ENCODE measurements at regions not wholly inside any gene's neighbourhood (a gene's known extent, or its start where the extent isn't known, plus 50 kb on each side); places are given as distances from the start of the nearest gene placed in this dataset.

DNA sequence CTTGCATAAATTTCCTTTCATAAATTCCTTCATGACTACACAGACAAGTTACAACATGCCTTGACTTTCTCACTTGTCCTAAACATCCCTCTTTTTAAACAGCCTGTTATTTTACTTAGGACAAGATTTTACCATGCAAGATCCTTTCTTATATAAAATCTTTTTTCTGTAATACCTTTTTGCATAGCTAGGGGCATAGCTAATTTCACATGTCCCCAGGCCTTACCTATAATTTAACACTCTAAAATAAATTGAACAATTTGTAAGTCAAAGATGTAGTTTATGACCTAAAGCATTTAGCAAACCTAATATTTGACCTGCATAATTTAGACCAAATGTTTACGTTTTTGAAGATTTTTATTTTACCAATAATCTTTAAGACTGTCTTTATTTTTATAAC is 396.3 kb upstream of the FSTL5 start:
- Mint-ChIP-seq H3K27me3 (no peaks in the 10 kb centered on the region), H3K36me3 (ENCODE audit: insufficient read depth) (no peaks in the 10 kb centered on the region), H3K4me3 (ENCODE audit: low read depth) (no peak overlapping the region), H3K9me3 (ENCODE audit: low read depth) (peaks cover 2% of the 10 kb centered on the region), H3K27ac (no peak overlapping the region), H3K4me1 (ENCODE audit: low read depth) (peaks cover 7% of the 10 kb centered on the region)
- no peak for DNase-seq (ENCODE audit: low spot score, unreplicated experiment)
- TF ChIP-seq, protein P1, sequence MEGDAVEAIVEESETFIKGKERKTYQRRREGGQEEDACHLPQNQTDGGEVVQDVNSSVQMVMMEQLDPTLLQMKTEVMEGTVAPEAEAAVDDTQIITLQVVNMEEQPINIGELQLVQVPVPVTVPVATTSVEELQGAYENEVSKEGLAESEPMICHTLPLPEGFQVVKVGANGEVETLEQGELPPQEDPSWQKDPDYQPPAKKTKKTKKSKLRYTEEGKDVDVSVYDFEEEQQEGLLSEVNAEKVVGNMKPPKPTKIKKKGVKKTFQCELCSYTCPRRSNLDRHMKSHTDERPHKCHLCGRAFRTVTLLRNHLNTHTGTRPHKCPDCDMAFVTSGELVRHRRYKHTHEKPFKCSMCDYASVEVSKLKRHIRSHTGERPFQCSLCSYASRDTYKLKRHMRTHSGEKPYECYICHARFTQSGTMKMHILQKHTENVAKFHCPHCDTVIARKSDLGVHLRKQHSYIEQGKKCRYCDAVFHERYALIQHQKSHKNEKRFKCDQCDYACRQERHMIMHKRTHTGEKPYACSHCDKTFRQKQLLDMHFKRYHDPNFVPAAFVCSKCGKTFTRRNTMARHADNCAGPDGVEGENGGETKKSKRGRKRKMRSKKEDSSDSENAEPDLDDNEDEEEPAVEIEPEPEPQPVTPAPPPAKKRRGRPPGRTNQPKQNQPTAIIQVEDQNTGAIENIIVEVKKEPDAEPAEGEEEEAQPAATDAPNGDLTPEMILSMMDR (IDR thresholded peaks at IDR 0.05; ENCODE audit: unreplicated experiment) = no peak

DNA sequence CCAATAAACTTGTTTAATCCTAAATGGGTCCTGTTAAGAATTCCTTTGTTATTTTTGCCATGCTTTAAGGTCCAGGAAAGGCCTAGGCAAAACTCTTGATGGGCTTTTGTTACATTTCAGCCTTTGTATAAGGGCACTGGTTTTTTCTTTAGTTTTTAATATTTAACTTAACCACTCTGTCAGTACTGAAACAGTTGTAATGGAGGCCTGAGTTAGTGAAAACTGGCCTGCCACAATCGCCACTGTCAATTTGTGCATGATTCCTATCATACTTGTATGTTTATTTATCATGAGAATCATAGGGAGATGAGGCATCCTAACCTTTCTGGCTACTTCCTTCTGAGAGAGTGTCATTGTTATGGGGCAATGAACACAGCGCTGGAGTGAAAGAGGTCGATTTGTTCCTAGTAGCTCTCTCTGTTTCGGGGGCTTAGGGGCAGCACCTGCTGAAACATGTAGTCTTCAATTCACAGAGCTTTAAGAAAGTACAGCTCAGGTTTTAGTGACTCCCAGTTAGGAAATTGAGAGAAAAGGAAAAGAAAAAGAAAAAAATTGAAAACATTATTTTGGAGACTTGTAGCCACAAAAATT is 393.8 kb upstream of the FSTL5 start:
- H3K4me1 Mint-ChIP-seq (ENCODE audit: low read depth) = peaks cover 7% of the 10 kb centered on the region
- no peak overlapping the region for H3K4me3 Mint-ChIP-seq (ENCODE audit: low read depth)
- TF ChIP-seq, protein P1 (IDR thresholded peaks at IDR 0.05; ENCODE audit: unreplicated experiment) = no peak
- peak overlapping the region; percentile 25 for H3K27ac Mint-ChIP-seq
- no peaks in the 10 kb centered on the region for H3K36me3 Mint-ChIP-seq (ENCODE audit: insufficient read depth)
- no peaks in the 10 kb centered on the region for H3K27me3 Mint-ChIP-seq
- H3K9me3 Mint-ChIP-seq (ENCODE audit: low read depth) = peaks cover 9% of the 10 kb centered on the region
- DNase-seq (ENCODE audit: low spot score, unreplicated experiment) = no peak

DNA sequence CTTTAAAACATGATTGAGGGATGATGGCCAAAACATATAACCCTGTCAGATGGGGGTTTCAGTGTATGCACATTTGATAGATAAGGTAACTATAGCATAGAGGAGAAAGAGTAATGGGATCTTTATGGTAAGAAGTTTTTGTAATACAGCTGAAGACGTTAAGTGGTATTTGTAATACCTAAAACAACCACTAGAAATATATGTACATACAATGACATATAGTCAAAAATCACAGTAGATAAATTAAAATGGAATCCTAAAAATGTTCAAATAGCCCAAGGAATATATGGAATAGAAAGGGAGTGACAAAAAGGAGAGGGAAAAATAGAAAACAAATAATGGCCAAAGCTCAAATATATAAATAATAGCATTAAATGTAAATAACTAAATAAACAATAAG is 371.3 kb upstream of the FSTL5 start:
- Mint-ChIP-seq H3K27ac (no peak overlapping the region), H3K4me1 (ENCODE audit: low read depth) (no peaks in the 10 kb centered on the region), H3K4me3 (ENCODE audit: low read depth) (no peak overlapping the region), H3K36me3 (ENCODE audit: insufficient read depth) (no peaks in the 10 kb centered on the region), H3K27me3 (no peaks in the 10 kb centered on the region), H3K9me3 (ENCODE audit: low read depth) (peaks cover 3% of the 10 kb centered on the region)
- TF ChIP-seq, protein P1 (IDR thresholded peaks at IDR 0.05; ENCODE audit: unreplicated experiment) = peak; percentile 39
- DNase-seq (ENCODE audit: low spot score, unreplicated experiment) = no peak

DNA sequence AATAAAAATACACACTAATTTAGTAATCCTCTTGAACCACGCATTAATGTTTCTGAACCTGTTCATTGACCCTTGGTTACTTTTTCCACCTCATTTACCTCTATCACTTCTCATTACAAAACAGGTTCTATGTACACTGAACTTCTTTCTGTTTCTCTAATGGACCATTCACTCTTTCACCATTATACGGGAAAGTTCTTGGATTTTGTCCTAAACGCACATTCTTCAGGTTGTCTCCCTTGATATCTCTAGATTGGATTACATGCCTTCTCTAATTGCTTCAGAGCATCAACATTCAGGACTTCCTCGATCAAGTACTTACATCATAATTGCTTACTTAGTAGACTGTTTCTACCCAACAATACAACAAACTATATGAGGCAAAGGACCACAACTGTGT is 359.4 kb upstream of the FSTL5 start:
- no peak overlapping the region for H3K27ac Mint-ChIP-seq
- H3K4me1 Mint-ChIP-seq (ENCODE audit: low read depth) = no peaks in the 10 kb centered on the region
- H3K36me3 Mint-ChIP-seq (ENCODE audit: insufficient read depth) = no peaks in the 10 kb centered on the region
- peaks cover 6% of the 10 kb centered on the region for H3K9me3 Mint-ChIP-seq (ENCODE audit: low read depth)
- H3K27me3 Mint-ChIP-seq = no peaks in the 10 kb centered on the region
- no peak for DNase-seq (ENCODE audit: low spot score, unreplicated experiment)
- TF ChIP-seq, protein P1 (IDR thresholded peaks at IDR 0.05; ENCODE audit: unreplicated experiment) = no peak
- H3K4me3 Mint-ChIP-seq (ENCODE audit: low read depth) = no peak overlapping the region

DNA sequence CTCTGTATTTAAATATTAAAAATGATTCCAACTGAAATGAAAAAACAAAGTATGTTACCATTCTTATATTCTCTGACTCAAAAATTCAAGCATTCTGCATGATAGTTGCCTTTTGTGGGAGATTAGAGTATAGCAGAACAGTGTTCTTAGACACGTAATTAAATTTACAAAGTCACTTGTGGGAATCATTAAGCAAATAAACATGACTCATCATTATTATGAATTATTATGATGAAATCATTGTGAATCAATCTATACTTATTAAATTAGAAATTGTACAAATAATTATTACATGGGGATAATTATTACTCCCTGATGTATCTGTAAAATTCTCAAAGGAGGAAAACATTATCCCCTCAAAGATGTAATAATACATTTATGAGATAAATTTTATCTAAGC is 358.9 kb upstream of the FSTL5 start:
- H3K27me3 Mint-ChIP-seq = no peaks in the 10 kb centered on the region
- no peaks in the 10 kb centered on the region for H3K4me1 Mint-ChIP-seq (ENCODE audit: low read depth)
- H3K36me3 Mint-ChIP-seq (ENCODE audit: insufficient read depth) = no peaks in the 10 kb centered on the region
- no peak overlapping the region for H3K27ac Mint-ChIP-seq
- DNase-seq (ENCODE audit: low spot score, unreplicated experiment) = no peak
- no peak overlapping the region for H3K4me3 Mint-ChIP-seq (ENCODE audit: low read depth)
- TF ChIP-seq, protein P1 (IDR thresholded peaks at IDR 0.05; ENCODE audit: unreplicated experiment) = no peak
- peaks cover 6% of the 10 kb centered on the region for H3K9me3 Mint-ChIP-seq (ENCODE audit: low read depth)

All from progenitor cell of endocrine pancreas (in vitro differentiated cells).